BLaER1 treated with 17β-estradiol and CSF1 and Interleukin-3, amounts not matched to agents 10 nM and 100 nM (cell line): ENCODE measurements at regions not wholly inside any gene's neighbourhood (a gene's known extent, or its start where the extent isn't known, plus 50 kb on each side); places are given as distances from the start of the nearest gene placed in this dataset.

Source experiments
- H3K27ac ChIP-seq, 11 experiments: shearing (Covaris generic); formaldehyde crosslinking; 2 replicates each; pipeline ENCODE4 v1.8.1; 2022
- H3K27me3 ChIP-seq, 11 experiments: shearing (Covaris generic); formaldehyde crosslinking; 2 replicates each; pipeline ENCODE4 v1.8.1; 2022
- H3K36me3 ChIP-seq, 11 experiments: shearing (Covaris generic); formaldehyde crosslinking; 2 replicates each; pipeline ENCODE4 v1.8.1; 2022
- H3K4me1 ChIP-seq, 10 experiments: shearing (Covaris generic); formaldehyde crosslinking; 2 replicates each; pipeline ENCODE4 v1.8.1; 2022
- H3K4me2 ChIP-seq, 11 experiments: shearing (Covaris generic); formaldehyde crosslinking; 2 replicates each; pipeline ENCODE4 v1.8.1; 2022
- H3K4me3 ChIP-seq, 10 experiments: shearing (Covaris generic); formaldehyde crosslinking; 2 replicates each; pipeline ENCODE4 v1.8.1; 2022
- H3K9ac ChIP-seq, 11 experiments: shearing (Covaris generic); formaldehyde crosslinking; 2 replicates each; pipeline ENCODE4 v1.8.1; 2022
- H3K9me3 ChIP-seq, 11 experiments: shearing (Covaris generic); formaldehyde crosslinking; replicated peaks in 1 of 11; 2 replicates each; pipeline ENCODE4 v1.8.1; 2022
- H4K20me1 ChIP-seq, 11 experiments: shearing (Covaris generic); formaldehyde crosslinking; 2 replicates each; pipeline ENCODE4 v1.8.1; 2022
- Cebpa-rat ChIP-seq, 11 experiments: shearing (Covaris generic); IDR thresholded peaks; 2 replicates each; pipeline ENCODE4 v1.8.1; 2022

GRCh38 chr3:181947606-181948005 is 235.9 kb downstream of the SOX2 start:
- Histone ChIP-seq H3K27ac (no peak overlapping the region), H3K9ac (no peak overlapping the region), H3K36me3 (no peaks in the 10 kb centered on the region), H3K4me1 (no peaks in the 10 kb centered on the region), H4K20me1 (no peaks in the 10 kb centered on the region), H3K9me3 (no peaks in the 10 kb centered on the region), H3K27me3 (no peaks in the 10 kb centered on the region), H3K4me3 (no peak overlapping the region), H3K4me2 (no peak overlapping the region)
- TF ChIP-seq Cebpa-rat (IDR thresholded peaks at IDR 0.05), result no peak

- H4K20me1 ChIP-seq, result no peaks in the 10 kb centered on the region
- no peak overlapping the region for H3K4me2 ChIP-seq
- no peak overlapping the region for H3K27ac ChIP-seq
- H3K36me3 ChIP-seq, result no peaks in the 10 kb centered on the region
- no peaks in the 10 kb centered on the region for H3K27me3 ChIP-seq
- no peak for TF ChIP-seq Cebpa-rat (IDR thresholded peaks at IDR 0.05)
- H3K4me1 ChIP-seq, result no peaks in the 10 kb centered on the region
- H3K9ac ChIP-seq, result no peak overlapping the region
- H3K9me3 ChIP-seq, result no peaks in the 10 kb centered on the region
- H3K4me3 ChIP-seq, result no peak overlapping the region
Observed at GRCh38 chr3:181948286-181948685, 236.6 kb downstream of the SOX2 start.

- Histone ChIP-seq H3K9me3 (no peaks in the 10 kb centered on the region), H3K4me2 (no peak overlapping the region), H4K20me1 (no peaks in the 10 kb centered on the region), H3K4me1 (peaks cover 0 to 6% (median 0%) of the 10 kb centered on the region in 10 experiments; a peak in 2 of 20 replicates), H3K36me3 (no peaks in the 10 kb centered on the region), H3K27me3 (no peaks in the 10 kb centered on the region), H3K27ac (no peak overlapping the region), H3K4me3 (no peak overlapping the region), H3K9ac (no peak overlapping the region)
- no peak for TF ChIP-seq Cebpa-rat (IDR thresholded peaks at IDR 0.05)
Observed at GRCh38 chr3:181952221-181952620, 240.5 kb downstream of the SOX2 start.

GRCh38 chr3:181952929-181953328 is 241.2 kb downstream of the SOX2 start:
- Histone ChIP-seq H3K27ac (no peak overlapping the region), H3K27me3 (no peaks in the 10 kb centered on the region), H3K36me3 (no peaks in the 10 kb centered on the region), H3K9me3 (no peaks in the 10 kb centered on the region), H3K9ac (no peak overlapping the region), H3K4me1 (peaks cover 0 to 6% (median 0%) of the 10 kb centered on the region in 10 experiments; a peak in 2 of 20 replicates), H3K4me3 (no peak overlapping the region), H3K4me2 (no peak overlapping the region), H4K20me1 (no peaks in the 10 kb centered on the region)
- TF ChIP-seq Cebpa-rat (IDR thresholded peaks at IDR 0.05), result no peak

- no peaks in the 10 kb centered on the region for H4K20me1 ChIP-seq
- no peaks in the 10 kb centered on the region for H3K9me3 ChIP-seq
- H3K27ac ChIP-seq, result no peak overlapping the region
- H3K4me2 ChIP-seq, result peak overlapping the region in 1 of 11 experiments; percentile 27; a peak in 2 of 22 replicates
- H3K4me1 ChIP-seq, result peaks cover 0 to 6% (median 0%) of the 10 kb centered on the region in 10 experiments; a peak in 2 of 20 replicates
- H3K9ac ChIP-seq, result no peak overlapping the region
- no peak overlapping the region for H3K4me3 ChIP-seq
- TF ChIP-seq Cebpa-rat (IDR thresholded peaks at IDR 0.05), result no peak
- H3K27me3 ChIP-seq, result no peaks in the 10 kb centered on the region
- no peaks in the 10 kb centered on the region for H3K36me3 ChIP-seq
Observed at GRCh38 chr3:181955566-181955965, 243.8 kb downstream of the SOX2 start.

- no peaks in the 10 kb centered on the region for H4K20me1 ChIP-seq
- no peak overlapping the region for H3K9ac ChIP-seq
- no peak for TF ChIP-seq Cebpa-rat (IDR thresholded peaks at IDR 0.05)
- H3K9me3 ChIP-seq, result no peaks in the 10 kb centered on the region
- H3K27ac ChIP-seq, result no peak overlapping the region
- peaks cover 0 to 6% (median 0%) of the 10 kb centered on the region in 10 experiments; a peak in 2 of 20 replicates for H3K4me1 ChIP-seq
- H3K4me2 ChIP-seq, result peak overlapping the region in 1 of 11 experiments; percentile 27; a peak in 2 of 22 replicates
- H3K4me3 ChIP-seq, result no peak overlapping the region
- H3K36me3 ChIP-seq, result no peaks in the 10 kb centered on the region
- no peaks in the 10 kb centered on the region for H3K27me3 ChIP-seq
Observed at GRCh38 chr3:181956122-181956521, 244.4 kb downstream of the SOX2 start.

GRCh38 chr3:181966393-181966792 is 254.7 kb downstream of the SOX2 start:
- no peak overlapping the region for H3K9ac ChIP-seq
- H3K4me2 ChIP-seq, result no peak overlapping the region
- no peak overlapping the region for H3K4me3 ChIP-seq
- no peaks in the 10 kb centered on the region for H3K9me3 ChIP-seq
- no peaks in the 10 kb centered on the region for H3K4me1 ChIP-seq
- no peaks in the 10 kb centered on the region for H3K27me3 ChIP-seq
- H3K27ac ChIP-seq, result no peak overlapping the region
- no peaks in the 10 kb centered on the region for H3K36me3 ChIP-seq
- no peak for TF ChIP-seq Cebpa-rat (IDR thresholded peaks at IDR 0.05)
- no peaks in the 10 kb centered on the region for H4K20me1 ChIP-seq

GRCh38 chr3:181969925-181970324 is 258.2 kb downstream of the SOX2 start:
- H3K9ac ChIP-seq, result no peak overlapping the region
- no peaks in the 10 kb centered on the region for H3K36me3 ChIP-seq
- H3K4me1 ChIP-seq, result no peaks in the 10 kb centered on the region
- H3K4me3 ChIP-seq, result no peak overlapping the region
- H3K27ac ChIP-seq, result no peak overlapping the region
- H3K27me3 ChIP-seq, result no peaks in the 10 kb centered on the region
- no peaks in the 10 kb centered on the region for H3K9me3 ChIP-seq
- H3K4me2 ChIP-seq, result no peak overlapping the region
- no peaks in the 10 kb centered on the region for H4K20me1 ChIP-seq
- no peak for TF ChIP-seq Cebpa-rat (IDR thresholded peaks at IDR 0.05)

- H3K27ac ChIP-seq, result no peak overlapping the region
- H3K9me3 ChIP-seq, result no peaks in the 10 kb centered on the region
- TF ChIP-seq Cebpa-rat (IDR thresholded peaks at IDR 0.05), result no peak
- H3K27me3 ChIP-seq, result no peaks in the 10 kb centered on the region
- no peaks in the 10 kb centered on the region for H3K36me3 ChIP-seq
- no peaks in the 10 kb centered on the region for H3K4me1 ChIP-seq
- H4K20me1 ChIP-seq, result no peaks in the 10 kb centered on the region
- no peak overlapping the region for H3K4me2 ChIP-seq
- H3K4me3 ChIP-seq, result no peak overlapping the region
- no peak overlapping the region for H3K9ac ChIP-seq
Observed at GRCh38 chr3:181971424-181971823, 259.7 kb downstream of the SOX2 start.

GRCh38 chr3:181974198-181974597 is 262.5 kb downstream of the SOX2 start:
- Histone ChIP-seq H3K36me3 (no peaks in the 10 kb centered on the region), H3K4me1 (no peaks in the 10 kb centered on the region), H3K27ac (no peak overlapping the region), H3K9ac (no peak overlapping the region), H4K20me1 (no peaks in the 10 kb centered on the region), H3K4me2 (no peak overlapping the region), H3K27me3 (no peaks in the 10 kb centered on the region), H3K9me3 (no peaks in the 10 kb centered on the region), H3K4me3 (no peak overlapping the region)
- no peak for TF ChIP-seq Cebpa-rat (IDR thresholded peaks at IDR 0.05)
